ENCODE measurements at regions not wholly inside any gene's neighbourhood (a gene's known extent, or its start where the extent isn't known, plus 50 kb on each side); places are given as distances from the start of the nearest gene placed in this dataset.
"Not testable (repeated sequence)": the region's sequence is repeated elsewhere in the genome, so short reads cannot be mapped to it uniquely, and the experiment has no call there.

DNA sequence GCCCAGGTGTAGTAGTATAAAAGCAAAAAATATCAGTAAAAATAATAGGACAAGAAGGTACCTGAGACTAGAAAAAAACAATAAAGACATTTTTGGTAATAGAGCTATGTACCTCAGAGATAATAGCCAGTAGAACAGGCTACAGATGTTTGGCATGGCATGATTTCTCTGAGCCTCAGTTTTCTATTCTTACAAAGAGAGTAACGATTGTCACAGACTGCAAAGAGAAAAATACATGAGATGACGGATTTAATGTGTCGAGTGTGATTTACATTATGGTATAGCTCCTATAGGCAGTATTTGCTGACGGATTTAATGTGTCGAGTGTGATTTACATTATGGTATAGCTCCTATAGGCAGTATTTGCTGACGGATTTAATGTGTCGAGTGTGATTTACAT, 375.3 kb upstream of the NAALADL2 start:
- TF ChIP-seq, protein P1, sequence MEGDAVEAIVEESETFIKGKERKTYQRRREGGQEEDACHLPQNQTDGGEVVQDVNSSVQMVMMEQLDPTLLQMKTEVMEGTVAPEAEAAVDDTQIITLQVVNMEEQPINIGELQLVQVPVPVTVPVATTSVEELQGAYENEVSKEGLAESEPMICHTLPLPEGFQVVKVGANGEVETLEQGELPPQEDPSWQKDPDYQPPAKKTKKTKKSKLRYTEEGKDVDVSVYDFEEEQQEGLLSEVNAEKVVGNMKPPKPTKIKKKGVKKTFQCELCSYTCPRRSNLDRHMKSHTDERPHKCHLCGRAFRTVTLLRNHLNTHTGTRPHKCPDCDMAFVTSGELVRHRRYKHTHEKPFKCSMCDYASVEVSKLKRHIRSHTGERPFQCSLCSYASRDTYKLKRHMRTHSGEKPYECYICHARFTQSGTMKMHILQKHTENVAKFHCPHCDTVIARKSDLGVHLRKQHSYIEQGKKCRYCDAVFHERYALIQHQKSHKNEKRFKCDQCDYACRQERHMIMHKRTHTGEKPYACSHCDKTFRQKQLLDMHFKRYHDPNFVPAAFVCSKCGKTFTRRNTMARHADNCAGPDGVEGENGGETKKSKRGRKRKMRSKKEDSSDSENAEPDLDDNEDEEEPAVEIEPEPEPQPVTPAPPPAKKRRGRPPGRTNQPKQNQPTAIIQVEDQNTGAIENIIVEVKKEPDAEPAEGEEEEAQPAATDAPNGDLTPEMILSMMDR (IDR thresholded peaks at IDR 0.05): not testable (repeated sequence)
- not testable (repeated sequence) for TF ChIP-seq POLR2A (IDR thresholded peaks at IDR 0.05)

Measured in esophagus squamous epithelium (tissue), 4 donors.